Caco-2 (cell line): ENCODE measurements at regions not wholly inside any gene's neighbourhood (a gene's known extent, or its start where the extent isn't known, plus 50 kb on each side); places are given as distances from the start of the nearest gene placed in this dataset.

ENCODE experiments used
- BruUV-seq: library from RNA; stranded (reverse); fragments of 400-500 nt; replicated peaks from 2 replicates; lab custom pipeline; 2021; lab: Mats Ljungman, UMichigan
- CTCF ChIA-PET: fragments of 300-600 bp; sonication (Branson Sonifier 250); formaldehyde crosslinking; loops from one replicate; lab custom pipeline; 2022; ENCODE audit warnings: antibody characterized with exemption; lab: Charles Lee
- POLR2A ChIA-PET: fragments of 300-600 bp; sonication (Branson Sonifier 250); formaldehyde crosslinking; loops from one replicate; lab custom pipeline; 2022; ENCODE audit warnings: antibody characterized with exemption; lab: Charles Lee
- DNase-seq, 2 experiments: peaks; one replicate each; pipeline versions ENCODE4 v3.0.0 to v3.0.0-alpha.2; 2020 to 2022
- H3K27me3 ChIP-seq: replicated peaks from 2 replicates; pipeline ENCODE4 v1.6.0; 2011; ENCODE audit warnings: low read length; ENCODE audit not compliant: control insufficient read depth, insufficient read depth
- H3K36me3 ChIP-seq: 2 replicates; pipeline ENCODE4 v1.5.1; 2011; ENCODE audit warnings: low read length; ENCODE audit not compliant: control insufficient read depth, insufficient read depth
- H3K4me1 ChIP-seq: fragments of 250-450 bp; sonication (Bioruptor Pico); 2 replicates; pipeline ENCODE4 v1.5.1; 2020; ENCODE audit warnings: mild to moderate bottlenecking
- H3K4me3 ChIP-seq: 2 replicates; pipeline ENCODE4 v1.5.1; 2011; ENCODE audit warnings: low read depth, mild to moderate bottlenecking, control low read depth, low read length
- H3K9me3 ChIP-seq: fragments of 250-450 bp; sonication (Bioruptor Pico); 2 replicates; pipeline ENCODE4 v1.5.1; 2020; ENCODE audit warnings: mild to moderate bottlenecking, moderate library complexity
- H3K27ac Mint-ChIP-seq: one replicate; pipeline ENCODE4 v1.8.0; 2022; ENCODE audit warnings: mixed read lengths; ENCODE audit not compliant: unreplicated experiment
- H3K27me3 Mint-ChIP-seq: one replicate; pipeline ENCODE4 v1.8.0; 2022; ENCODE audit warnings: mixed read lengths; ENCODE audit not compliant: insufficient read depth, unreplicated experiment
- H3K36me3 Mint-ChIP-seq: one replicate; pipeline ENCODE4 v1.8.0; 2022; ENCODE audit warnings: mild to moderate bottlenecking, mixed read lengths; ENCODE audit not compliant: insufficient read depth, unreplicated experiment
- H3K4me1 Mint-ChIP-seq: one replicate; pipeline ENCODE4 v1.8.0; 2022; ENCODE audit warnings: low read depth, mixed read lengths; ENCODE audit not compliant: unreplicated experiment
- H3K4me3 Mint-ChIP-seq: one replicate; pipeline ENCODE4 v1.8.0; 2022; ENCODE audit warnings: mild to moderate bottlenecking, moderate library complexity, mixed read lengths; ENCODE audit not compliant: unreplicated experiment
- H3K9me3 Mint-ChIP-seq: one replicate; pipeline ENCODE4 v1.8.0; 2022; ENCODE audit warnings: mixed read lengths; ENCODE audit not compliant: unreplicated experiment
- intact Hi-C: fragments of 100-400 bp; cut with micrococcal nuclease; formaldehyde crosslinking; loops from one replicate; pipeline ENCODE4 v1.10.0; 2022; ENCODE audit not compliant: unreplicated experiment
- TF ChIP-seq, protein P1 (sequence below), 2 experiments: fragments of 200-600 bp in 1 of 2; IDR thresholded peaks; 1 replicate in 1 of 2; 2 replicates in 1 of 2; pipeline versions ENCODE4 v1.5.1 to v1.8.0; 2011 to 2022; ENCODE audit warnings: antibody characterized with exemption in 1 of 2, control low read depth in 1 of 2, inconsistent platforms in 1 of 2, low read depth in 1 of 2, low read length in 1 of 2, mild to moderate bottlenecking in 1 of 2, moderate library complexity in 1 of 2; ENCODE audit not compliant: insufficient read depth in 1 of 2, severe bottlenecking in 1 of 2, unreplicated experiment in 1 of 2

DNA sequence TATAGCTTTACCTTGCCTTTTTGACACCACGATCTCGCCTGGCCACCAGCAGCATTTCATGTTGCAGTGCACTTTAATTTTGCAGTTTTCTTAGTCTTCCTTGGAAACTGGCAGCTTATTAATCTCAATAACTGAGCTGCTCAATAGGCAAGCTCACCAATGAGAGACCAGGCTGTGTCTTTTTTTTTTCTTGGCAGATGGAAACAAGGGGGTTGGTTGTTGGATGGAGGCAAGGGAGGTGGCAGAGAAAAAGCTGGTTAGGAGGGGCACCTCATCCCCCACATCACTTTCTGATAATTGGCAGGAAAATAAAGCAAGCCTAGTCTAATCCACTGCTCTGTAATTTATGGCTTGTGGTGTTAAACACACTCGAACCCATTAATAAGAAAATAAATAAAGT is 324.5 kb upstream of the WWC1 start:
- TF ChIP-seq, protein P1, sequence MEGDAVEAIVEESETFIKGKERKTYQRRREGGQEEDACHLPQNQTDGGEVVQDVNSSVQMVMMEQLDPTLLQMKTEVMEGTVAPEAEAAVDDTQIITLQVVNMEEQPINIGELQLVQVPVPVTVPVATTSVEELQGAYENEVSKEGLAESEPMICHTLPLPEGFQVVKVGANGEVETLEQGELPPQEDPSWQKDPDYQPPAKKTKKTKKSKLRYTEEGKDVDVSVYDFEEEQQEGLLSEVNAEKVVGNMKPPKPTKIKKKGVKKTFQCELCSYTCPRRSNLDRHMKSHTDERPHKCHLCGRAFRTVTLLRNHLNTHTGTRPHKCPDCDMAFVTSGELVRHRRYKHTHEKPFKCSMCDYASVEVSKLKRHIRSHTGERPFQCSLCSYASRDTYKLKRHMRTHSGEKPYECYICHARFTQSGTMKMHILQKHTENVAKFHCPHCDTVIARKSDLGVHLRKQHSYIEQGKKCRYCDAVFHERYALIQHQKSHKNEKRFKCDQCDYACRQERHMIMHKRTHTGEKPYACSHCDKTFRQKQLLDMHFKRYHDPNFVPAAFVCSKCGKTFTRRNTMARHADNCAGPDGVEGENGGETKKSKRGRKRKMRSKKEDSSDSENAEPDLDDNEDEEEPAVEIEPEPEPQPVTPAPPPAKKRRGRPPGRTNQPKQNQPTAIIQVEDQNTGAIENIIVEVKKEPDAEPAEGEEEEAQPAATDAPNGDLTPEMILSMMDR (IDR thresholded peaks at IDR 0.05; ENCODE audit: insufficient read depth in 1 of 2, low read depth in 1 of 2, low read length in 1 of 2, severe bottlenecking in 1 of 2, unreplicated experiment in 1 of 2) = no peak
- Mint-ChIP-seq H3K9me3 (no peaks in the 10 kb centered on the region), H3K4me3 (no peak overlapping the region), H3K36me3 (no peaks in the 10 kb centered on the region), H3K27ac (no peak overlapping the region), H3K4me1 (no peaks in the 10 kb centered on the region), H3K27me3 (peaks cover 9% of the 10 kb centered on the region)
- CTCF ChIA-PET = no interaction called here
- H3K4me3 ChIP-seq = no peak overlapping the region
- H3K9me3 ChIP-seq = no peaks in the 10 kb centered on the region
- H3K4me1 ChIP-seq = no peaks in the 10 kb centered on the region
- POLR2A ChIA-PET = no interaction called here
- no peaks in the 10 kb centered on the region for H3K36me3 ChIP-seq
- intact Hi-C loops = no loop called here
- DNase-seq = no peak
- BruUV-seq = no TSS peak
- H3K27me3 ChIP-seq = no peaks in the 10 kb centered on the region

DNA sequence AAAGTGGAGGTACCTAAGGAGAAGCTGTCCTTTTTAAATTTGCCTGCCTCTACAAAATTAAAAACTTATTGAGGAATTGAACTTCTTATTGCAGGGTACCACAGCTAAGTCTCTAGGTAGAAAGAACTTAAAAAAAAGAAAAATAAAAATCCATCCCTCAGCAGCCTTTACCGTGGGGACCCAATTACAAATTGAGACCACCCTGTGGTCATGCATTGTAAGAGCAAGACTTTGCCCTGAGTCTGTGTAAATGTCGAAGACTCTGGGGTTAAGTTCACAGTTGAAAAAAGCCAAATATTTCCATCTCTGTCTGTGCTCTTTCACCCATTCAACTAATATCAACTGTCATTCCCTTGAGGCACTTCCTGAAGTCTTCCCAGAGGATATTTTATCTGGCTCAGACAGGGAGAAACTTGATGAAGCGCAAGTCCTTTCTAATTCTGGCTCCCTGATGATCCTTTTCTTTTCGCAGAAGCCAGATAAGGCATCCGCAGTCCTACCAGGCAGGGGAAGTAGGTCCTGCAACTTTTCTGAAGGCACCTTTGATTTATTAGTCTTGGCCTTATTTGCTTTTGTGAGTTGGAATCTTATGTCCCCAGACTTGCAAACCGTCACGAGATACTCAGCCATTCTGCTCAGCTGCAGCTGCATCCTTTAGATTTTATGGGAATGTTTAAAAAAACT is 323.8 kb upstream of the WWC1 start:
- no peak for DNase-seq
- Mint-ChIP-seq H3K9me3 (no peaks in the 10 kb centered on the region), H3K4me3 (no peak overlapping the region), H3K36me3 (no peaks in the 10 kb centered on the region), H3K27me3 (peaks cover 9% of the 10 kb centered on the region), H3K4me1 (no peaks in the 10 kb centered on the region), H3K27ac (no peak overlapping the region)
- Histone ChIP-seq H3K4me3 (no peak overlapping the region), H3K4me1 (no peaks in the 10 kb centered on the region), H3K27me3 (no peaks in the 10 kb centered on the region), H3K36me3 (no peaks in the 10 kb centered on the region), H3K9me3 (no peaks in the 10 kb centered on the region)
- intact Hi-C loops = no loop called here
- TF ChIP-seq, protein P1 (IDR thresholded peaks at IDR 0.05; ENCODE audit: insufficient read depth in 1 of 2, low read depth in 1 of 2, low read length in 1 of 2, severe bottlenecking in 1 of 2, unreplicated experiment in 1 of 2) = no peak
- no TSS peak for BruUV-seq
- POLR2A ChIA-PET = no interaction called here
- CTCF ChIA-PET = no interaction called here

DNA sequence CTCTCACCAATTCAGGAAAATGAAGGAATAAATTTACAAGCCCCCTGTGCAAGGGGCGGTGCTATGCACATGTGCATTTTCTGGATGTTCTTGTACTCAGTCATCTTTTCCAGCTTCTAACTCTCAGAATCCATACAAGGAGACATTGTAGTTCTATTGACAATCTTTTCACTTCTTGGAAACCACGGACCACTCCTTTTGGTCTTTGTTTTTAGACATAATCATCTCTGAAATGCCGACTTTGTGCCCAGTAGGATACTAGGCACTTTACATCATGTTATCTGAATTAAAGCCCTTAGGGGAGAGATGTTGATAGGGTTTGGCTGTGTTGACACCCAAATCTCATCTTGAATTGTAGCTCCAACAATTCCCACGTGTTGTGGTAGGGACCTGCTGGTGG is 322.6 kb upstream of the WWC1 start:
- Mint-ChIP-seq H3K4me1 (no peaks in the 10 kb centered on the region), H3K27ac (no peak overlapping the region), H3K36me3 (no peaks in the 10 kb centered on the region), H3K4me3 (no peak overlapping the region), H3K27me3 (peaks cover 4% of the 10 kb centered on the region), H3K9me3 (no peaks in the 10 kb centered on the region)
- no peak for DNase-seq
- no peak overlapping the region for H3K4me3 ChIP-seq
- no peaks in the 10 kb centered on the region for H3K36me3 ChIP-seq
- H3K27me3 ChIP-seq = no peaks in the 10 kb centered on the region
- no TSS peak for BruUV-seq
- intact Hi-C loops = no loop called here
- CTCF ChIA-PET = no interaction called here
- H3K9me3 ChIP-seq = no peaks in the 10 kb centered on the region
- no peaks in the 10 kb centered on the region for H3K4me1 ChIP-seq
- TF ChIP-seq, protein P1 (IDR thresholded peaks at IDR 0.05; ENCODE audit: insufficient read depth in 1 of 2, low read depth in 1 of 2, low read length in 1 of 2, severe bottlenecking in 1 of 2, unreplicated experiment in 1 of 2) = no peak
- POLR2A ChIA-PET = no interaction called here
